MM.1S (cell line): ENCODE measurements at regions not wholly inside any gene's neighbourhood (a gene's known extent, or its start where the extent isn't known, plus 50 kb on each side); places are given as distances from the start of the nearest gene placed in this dataset.

Source experiments
- DNase-seq: peaks from one replicate; pipeline ENCODE4 v3.0.0-alpha.2; 2015
- H2AFZ ChIP-seq: fragments of 300-600 bp; sonication (generic); 2 replicates; pipeline ENCODE4 v1.6.0; 2016; ENCODE audit warnings: antibody characterized with exemption, low read length
- H3F3A ChIP-seq: fragments of 300-600 bp; sonication (generic); 2 replicates; pipeline ENCODE4 v1.6.1; 2016; ENCODE audit warnings: mild to moderate bottlenecking, antibody characterized with exemption, low read length, moderate library complexity, mixed read lengths; ENCODE audit not compliant: insufficient read depth
- H3K27ac ChIP-seq: fragments of 300-600 bp; sonication (generic); 2 replicates; pipeline ENCODE4 v1.5.1; 2016; ENCODE audit warnings: mild to moderate bottlenecking, low read length
- H3K27me3 ChIP-seq: fragments of 300-600 bp; sonication (generic); replicated peaks from 2 replicates; pipeline ENCODE4 v1.6.0; 2016; ENCODE audit warnings: low read length; ENCODE audit not compliant: insufficient read depth
- H3K36me3 ChIP-seq: fragments of 300-600 bp; sonication (generic); replicated peaks from 2 replicates; pipeline ENCODE4 v1.6.1; 2016; ENCODE audit warnings: mild to moderate bottlenecking, low read length, mixed read lengths; ENCODE audit not compliant: insufficient read depth
- H3K4me1 ChIP-seq: fragments of 300-600 bp; sonication (generic); 2 replicates; pipeline ENCODE4 v1.6.1; 2016; ENCODE audit warnings: low read length, mixed read lengths
- H3K4me2 ChIP-seq: fragments of 300-600 bp; sonication (generic); 2 replicates; pipeline ENCODE4 v1.6.0; 2016; ENCODE audit warnings: low read depth, low read length
- H3K4me3 ChIP-seq: fragments of 300-600 bp; sonication (generic); 2 replicates; pipeline ENCODE4 v1.5.1; 2016; ENCODE audit warnings: low read length, mixed read lengths
- H3K79me2 ChIP-seq: fragments of 300-600 bp; sonication (generic); 2 replicates; pipeline ENCODE4 v1.6.1; 2016; ENCODE audit warnings: mixed run types, low read length, mixed read lengths
- H3K9ac ChIP-seq: fragments of 300-600 bp; sonication (generic); 2 replicates; pipeline ENCODE4 v1.6.1; 2016; ENCODE audit warnings: low read length, mixed read lengths
- H3K9me2 ChIP-seq: fragments of 300-600 bp; sonication (generic); replicated peaks from 2 replicates; pipeline ENCODE4 v1.6.1; 2016; ENCODE audit warnings: mild to moderate bottlenecking, low read length, mixed read lengths; ENCODE audit not compliant: insufficient read depth
- H3K9me3 ChIP-seq: fragments of 300-600 bp; sonication (generic); replicated peaks from 2 replicates; pipeline ENCODE4 v1.6.1; 2016; ENCODE audit warnings: mild to moderate bottlenecking, low read length, mixed read lengths; ENCODE audit not compliant: insufficient read depth
- H4K20me1 ChIP-seq: fragments of 300-600 bp; sonication (generic); 2 replicates; pipeline ENCODE4 v1.6.1; 2016; ENCODE audit warnings: mild to moderate bottlenecking, low read length, moderate library complexity, mixed read lengths; ENCODE audit not compliant: insufficient read depth
- EZH2 ChIP-seq: fragments of 300-600 bp; sonication (generic); optimal IDR thresholded peaks from 2 replicates; pipeline ENCODE3; 2017; ENCODE audit warnings: low read depth, mild to moderate bottlenecking, antibody characterized with exemption, low read length, mixed read lengths
- EZH2phosphoT487 ChIP-seq: fragments of 300-600 bp; sonication (generic); IDR thresholded peaks from 2 replicates; pipeline ENCODE4 v1.6.1; 2018; ENCODE audit warnings: antibody characterized with exemption, low read length
- TF ChIP-seq, protein P1 (sequence below): fragments of 300-600 bp; sonication (generic); IDR thresholded peaks from 2 replicates; pipeline ENCODE4 v1.5.1; 2016; ENCODE audit warnings: antibody characterized with exemption, low read length, mixed read lengths

DNA sequence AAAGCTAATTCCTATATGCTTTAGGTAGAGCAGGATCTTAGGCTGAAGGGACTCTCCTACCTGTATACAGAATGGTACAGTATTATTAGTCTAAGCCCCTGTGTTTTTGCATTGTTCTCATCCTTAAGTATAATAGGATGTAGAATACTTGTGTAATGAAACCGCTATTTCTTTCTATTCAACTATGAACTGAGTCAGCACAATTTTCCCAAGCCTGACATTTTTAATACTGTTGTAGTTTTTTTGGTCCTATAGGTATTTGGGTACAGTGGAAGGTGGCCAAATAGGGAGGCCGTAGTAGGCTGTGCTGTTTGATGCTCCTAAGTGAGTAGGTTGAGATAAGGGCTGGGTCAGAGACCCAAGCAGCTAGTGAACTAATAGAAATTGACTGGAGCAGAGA, 205.1 kb downstream of the MACC1 start:
- Histone ChIP-seq H3K79me2 (no peaks in the 10 kb centered on the region), H3K9ac (no peak overlapping the region), H3K27ac (no peak overlapping the region), H3K4me2 (no peak overlapping the region), H3K4me1 (0 out of 2 replicates have a peak, but pooled peaks cover 5% of the 10 kb centered on the region), H3K4me3 (no peak overlapping the region), H3K36me3 (no peaks in the 10 kb centered on the region), H2AFZ (no peak overlapping the region), H3K27me3 (no peaks in the 10 kb centered on the region), H4K20me1 (no peaks in the 10 kb centered on the region), H3F3A (no peaks in the 10 kb centered on the region), H3K9me2 (no peaks in the 10 kb centered on the region), H3K9me3 (no peaks in the 10 kb centered on the region)
- no peak for DNase-seq
- TF ChIP-seq, protein P1, sequence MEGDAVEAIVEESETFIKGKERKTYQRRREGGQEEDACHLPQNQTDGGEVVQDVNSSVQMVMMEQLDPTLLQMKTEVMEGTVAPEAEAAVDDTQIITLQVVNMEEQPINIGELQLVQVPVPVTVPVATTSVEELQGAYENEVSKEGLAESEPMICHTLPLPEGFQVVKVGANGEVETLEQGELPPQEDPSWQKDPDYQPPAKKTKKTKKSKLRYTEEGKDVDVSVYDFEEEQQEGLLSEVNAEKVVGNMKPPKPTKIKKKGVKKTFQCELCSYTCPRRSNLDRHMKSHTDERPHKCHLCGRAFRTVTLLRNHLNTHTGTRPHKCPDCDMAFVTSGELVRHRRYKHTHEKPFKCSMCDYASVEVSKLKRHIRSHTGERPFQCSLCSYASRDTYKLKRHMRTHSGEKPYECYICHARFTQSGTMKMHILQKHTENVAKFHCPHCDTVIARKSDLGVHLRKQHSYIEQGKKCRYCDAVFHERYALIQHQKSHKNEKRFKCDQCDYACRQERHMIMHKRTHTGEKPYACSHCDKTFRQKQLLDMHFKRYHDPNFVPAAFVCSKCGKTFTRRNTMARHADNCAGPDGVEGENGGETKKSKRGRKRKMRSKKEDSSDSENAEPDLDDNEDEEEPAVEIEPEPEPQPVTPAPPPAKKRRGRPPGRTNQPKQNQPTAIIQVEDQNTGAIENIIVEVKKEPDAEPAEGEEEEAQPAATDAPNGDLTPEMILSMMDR, result no peak
- TF ChIP-seq EZH2, result no peak

DNA sequence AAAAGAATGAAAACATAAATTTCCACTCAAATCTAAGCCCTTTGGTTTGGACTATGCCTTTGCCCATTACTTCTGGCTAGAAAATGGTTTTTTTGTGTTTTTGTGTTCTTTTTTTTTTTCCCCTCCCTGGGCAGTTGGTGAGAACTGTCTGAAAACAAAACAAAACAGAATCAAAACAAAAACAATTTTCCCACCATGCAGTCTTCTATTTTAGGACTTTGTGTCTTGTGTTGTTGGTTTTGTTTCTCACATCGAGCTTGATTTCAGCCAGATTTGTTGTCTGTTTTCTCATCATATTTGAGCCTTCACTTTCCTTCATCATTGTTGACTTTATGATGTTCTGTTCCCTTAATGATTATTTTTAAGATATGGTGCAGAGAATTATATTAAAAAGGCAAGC, 206.3 kb downstream of the MACC1 start:
- H3K9me3 ChIP-seq, result no peaks in the 10 kb centered on the region
- no peak overlapping the region for H3K4me3 ChIP-seq
- no peak overlapping the region for H3K27ac ChIP-seq
- no peak for DNase-seq
- no peaks in the 10 kb centered on the region for H3K79me2 ChIP-seq
- H4K20me1 ChIP-seq, result no peaks in the 10 kb centered on the region
- no peaks in the 10 kb centered on the region for H3F3A ChIP-seq
- H3K4me2 ChIP-seq, result 0 out of 2 replicates have a peak overlapping the region, but pooled peaks have one; percentile 1
- H3K36me3 ChIP-seq, result no peaks in the 10 kb centered on the region
- TF ChIP-seq EZH2phosphoT487 (no peak), EZH2 (no peak)
- TF ChIP-seq, protein P1, result no peak
- no peak overlapping the region for H2AFZ ChIP-seq
- no peaks in the 10 kb centered on the region for H3K9me2 ChIP-seq
- H3K27me3 ChIP-seq, result no peaks in the 10 kb centered on the region
- 0 out of 2 replicates have a peak, but pooled peaks cover 5% of the 10 kb centered on the region for H3K4me1 ChIP-seq
- H3K9ac ChIP-seq, result no peak overlapping the region

DNA sequence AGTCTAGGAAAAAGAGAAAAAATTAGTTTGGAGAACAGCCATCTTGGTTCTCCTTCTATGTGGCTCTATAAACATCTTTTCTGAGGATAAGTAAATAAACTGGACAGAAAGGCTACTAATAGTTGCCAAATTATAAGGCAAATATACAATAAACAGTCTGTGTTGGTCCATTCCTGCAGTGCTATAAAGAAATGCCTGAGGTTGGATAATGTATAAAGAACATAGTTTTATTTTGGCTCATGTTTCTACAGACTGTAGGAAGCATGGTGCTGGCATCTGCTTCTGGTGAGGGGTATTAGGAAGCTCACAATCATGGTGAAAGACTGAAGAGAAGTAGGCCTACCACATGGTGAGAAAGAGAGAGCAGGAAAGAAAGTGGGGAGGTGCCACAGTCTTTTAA, 209.7 kb downstream of the MACC1 start:
- no peak overlapping the region for H2AFZ ChIP-seq
- TF ChIP-seq EZH2phosphoT487 (no peak), EZH2 (no peak)
- TF ChIP-seq, protein P1, result no peak

More for the DNA sequence above, 209.7 kb downstream of the MACC1 start:
- Histone ChIP-seq H3K36me3 (no peaks in the 10 kb centered on the region), H3K79me2 (no peaks in the 10 kb centered on the region), H3F3A (no peaks in the 10 kb centered on the region), H3K27me3 (no peaks in the 10 kb centered on the region), H3K27ac (no peak overlapping the region), H3K4me3 (no peak overlapping the region), H4K20me1 (no peaks in the 10 kb centered on the region), H3K9me3 (no peaks in the 10 kb centered on the region), H3K4me2 (no peak overlapping the region), H3K9me2 (no peaks in the 10 kb centered on the region), H3K9ac (no peak overlapping the region), H3K4me1 (0 out of 2 replicates have a peak, but pooled peaks cover 5% of the 10 kb centered on the region)
- no peak for DNase-seq
